HCT116 (cell line): ENCODE measurements at regions not wholly inside any gene's neighbourhood (a gene's known extent, or its start where the extent isn't known, plus 50 kb on each side); places are given as distances from the start of the nearest gene placed in this dataset.

Source experiments
- ATAC-seq: fragments of 200-7000 bp; cut with Tn5 transposase; 2 replicates; pipeline ENCODE4 v1.9.1; 2020; ENCODE audit warnings: mild to moderate bottlenecking, moderate library complexity
- BruUV-seq: library from RNA; stranded (reverse); fragments of 400-500 nt; replicated peaks from 2 replicates; lab custom pipeline; 2021; lab: Mats Ljungman, UMichigan
- CTCF ChIA-PET: fragments of 300-600 bp; sonication (Branson Sonifier 250); formaldehyde crosslinking; loops from one replicate; lab custom pipeline; 2021; ENCODE audit warnings: antibody characterized with exemption; lab: Charles Lee
- POLR2A ChIA-PET: fragments of 300-600, 350-600 bp; sonication (Branson Sonifier 250); formaldehyde crosslinking; loops from one replicate; lab custom pipeline; 2021; ENCODE audit warnings: antibody characterized with exemption; lab: Charles Lee
- RAD21 ChIA-PET, 2 experiments: fragments of 300-600 bp; sonication (Branson Sonifier 250); formaldehyde crosslinking; loops; one replicate each; lab custom pipeline; 2023; ENCODE audit warnings: low total read pairs in 2 of 2; ENCODE audit not compliant: uncharacterized antibody in 2 of 2, unreplicated experiment in 2 of 2, low non-redundant PET in 1 of 2; lab: Charles Lee
- DNase-seq: peaks from one replicate; pipeline ENCODE4 v3.0.0-alpha.2; 2010; ENCODE audit warnings: low read depth, low spot score
- H2AFZ ChIP-seq: fragments of 200-600 bp; shearing (Covaris generic), sonication (generic); 2 replicates; pipeline ENCODE4 v1.6.1; 2017; ENCODE audit warnings: low read depth, mixed run types, mixed read lengths, antibody characterized with exemption, low read length; ENCODE audit not compliant: poor library complexity, severe bottlenecking
- H3K27ac ChIP-seq: 2 replicates; pipeline ENCODE4 v1.5.1; 2012; ENCODE audit warnings: low read depth, low read length
- H3K27me3 ChIP-seq: fragments of 200-600 bp; sonication (generic); 2 replicates; pipeline ENCODE4 v1.6.1; 2016; ENCODE audit warnings: mixed run types, low read length, mixed read lengths; ENCODE audit not compliant: insufficient read depth
- H3K36me3 ChIP-seq, 2 experiments: fragments of 200-500 bp in 1 of 2; fragments of 200-600 bp in 1 of 2; sonication (Bioruptor generic) in 1 of 2; sonication (generic) in 1 of 2; 2 replicates each; pipeline versions ENCODE4 v1.5.1 to v1.6.1; 2014 to 2016; ENCODE audit warnings: low read length in 2 of 2, inconsistent platforms in 1 of 2, mixed read lengths in 1 of 2, mixed run types in 1 of 2; ENCODE audit not compliant: insufficient read depth in 2 of 2, control insufficient read depth in 1 of 2
- H3K4me1 ChIP-seq, 2 experiments: fragments of 200-600 bp in 1 of 2; sonication (generic) in 1 of 2; 2 replicates each; pipeline versions ENCODE4 v1.5.1 to v1.6.1; 2012 to 2017; ENCODE audit warnings: low read length in 2 of 2, inconsistent platforms in 1 of 2, mild to moderate bottlenecking in 1 of 2, mixed read lengths in 1 of 2, mixed run types in 1 of 2, moderate library complexity in 1 of 2; ENCODE audit not compliant: insufficient read depth in 2 of 2, control insufficient read depth in 1 of 2
- H3K4me2 ChIP-seq: fragments of 200-600 bp; sonication (generic); 2 replicates; pipeline ENCODE4 v1.6.1; 2017; ENCODE audit warnings: mixed run types, low read length, mixed read lengths
- H3K4me3 ChIP-seq, 2 experiments: fragments of 200-600 bp in 1 of 2; sonication (generic) in 1 of 2; replicated peaks in 1 of 2; 2 replicates each; pipeline ENCODE4 v1.5.1; 2011 to 2016; ENCODE audit warnings: low read length in 2 of 2, control low read depth in 1 of 2, low read depth in 1 of 2, mild to moderate bottlenecking in 1 of 2, mixed read lengths in 1 of 2, mixed run types in 1 of 2
- H3K79me2 ChIP-seq: fragments of 200-600 bp; sonication (generic); 2 replicates; pipeline ENCODE4 v1.6.1; 2017; ENCODE audit warnings: mild to moderate bottlenecking, mixed run types, low read length, moderate library complexity, mixed read lengths; ENCODE audit not compliant: insufficient read depth
- H3K9ac ChIP-seq: fragments of 200-600 bp; sonication (generic); 2 replicates; pipeline ENCODE4 v1.6.1; 2016; ENCODE audit warnings: low read length, mixed read lengths
- H3K9me2 ChIP-seq: fragments of 200-600 bp; sonication (generic), shearing (Covaris generic); 2 replicates; pipeline ENCODE4 v1.6.1; 2017; ENCODE audit warnings: mixed run types, mild to moderate bottlenecking, moderate library complexity; ENCODE audit not compliant: insufficient read depth
- H3K9me3 ChIP-seq, 2 experiments: fragments of 200-500 bp in 1 of 2; fragments of 200-600 bp in 1 of 2; sonication (Bioruptor generic) in 1 of 2; sonication (generic) in 1 of 2; 2 replicates each; pipeline ENCODE4 v1.6.1; 2014 to 2017; ENCODE audit warnings: low read length in 2 of 2, mixed read lengths in 2 of 2, inconsistent platforms in 1 of 2, low read depth in 1 of 2, mild to moderate bottlenecking in 1 of 2, mixed run types in 1 of 2, moderate library complexity in 1 of 2; ENCODE audit not compliant: control insufficient read depth in 1 of 2, insufficient read depth in 1 of 2
- H4K20me1 ChIP-seq: fragments of 200-600 bp; sonication (generic), shearing (Covaris generic); 2 replicates; pipeline ENCODE4 v1.6.1; 2017; ENCODE audit warnings: mixed run types, mild to moderate bottlenecking, moderate library complexity; ENCODE audit not compliant: insufficient read depth
- ATF3 ChIP-seq: IDR thresholded peaks from 2 replicates; pipeline ENCODE4 v1.6.1; 2012
- CBX3 ChIP-seq: IDR thresholded peaks from 2 replicates; pipeline ENCODE4 v1.6.1; 2012; ENCODE audit warnings: low read depth
- CEBPB ChIP-seq: IDR thresholded peaks from 2 replicates; pipeline ENCODE4 v1.6.1; 2012; ENCODE audit warnings: low read depth
- EZH2phosphoT487 ChIP-seq: fragments of 200-600 bp; IDR thresholded peaks from 2 replicates; pipeline ENCODE4 v1.6.1; 2018; ENCODE audit warnings: antibody characterized with exemption, borderline replicate concordance
- FOSL1 ChIP-seq: IDR thresholded peaks from 2 replicates; pipeline ENCODE4 v1.6.1; 2012; ENCODE audit warnings: low read depth
- JUND ChIP-seq: IDR thresholded peaks from 2 replicates; pipeline ENCODE4 v1.6.1; 2012
- MAX ChIP-seq: IDR thresholded peaks from 2 replicates; pipeline ENCODE4 v1.6.1; 2012
- POLR2A ChIP-seq: IDR thresholded peaks from 2 replicates; pipeline ENCODE4 v1.7.0; 2011; ENCODE audit warnings: borderline replicate concordance; ENCODE audit not compliant: insufficient read depth, insufficient read length; ENCODE audit errors: extremely low read depth
- POLR2AphosphoS5 ChIP-seq: IDR thresholded peaks from 2 replicates; pipeline ENCODE4 v1.6.1; 2011; ENCODE audit warnings: mild to moderate bottlenecking, low read depth, low read length, moderate library complexity
- RAD21 ChIP-seq: IDR thresholded peaks from 2 replicates; pipeline ENCODE4 v1.6.1; 2012; ENCODE audit warnings: low read depth, mild to moderate bottlenecking
- SIN3A ChIP-seq: IDR thresholded peaks from 2 replicates; pipeline ENCODE4 v1.6.1; 2012; ENCODE audit warnings: low read depth
- SP1 ChIP-seq: IDR thresholded peaks from 2 replicates; pipeline ENCODE4 v1.6.1; 2012; ENCODE audit warnings: low read depth
- SRF ChIP-seq: IDR thresholded peaks from 2 replicates; pipeline ENCODE4 v1.6.1; 2012; ENCODE audit warnings: low read depth
- YY1 ChIP-seq: IDR thresholded peaks from 2 replicates; pipeline ENCODE4 v1.6.1; 2011; ENCODE audit warnings: low read length, low read depth, moderate library complexity, mild to moderate bottlenecking; ENCODE audit not compliant: insufficient replicate concordance; ENCODE audit errors: extremely low read depth
- ZNF274 ChIP-seq: fragments of 200-500 bp; sonication (Bioruptor generic); IDR thresholded peaks from 2 replicates; pipeline ENCODE4 v1.6.1; 2014; ENCODE audit warnings: mild to moderate bottlenecking, low read depth, low read length, inconsistent platforms
- intact Hi-C: fragments of 100-400 bp; cut with micrococcal nuclease; formaldehyde crosslinking; loops from 2 replicates; pipeline ENCODE4 v1.10.0; 2022

- H3K36me3 ChIP-seq = no peaks in the 10 kb centered on the region
- H3K27ac ChIP-seq = no peak overlapping the region
- H3K79me2 ChIP-seq = no peaks in the 10 kb centered on the region
- no peak overlapping the region for H3K4me3 ChIP-seq
- ATAC-seq (no peak), DNase-seq (no peak)
- H4K20me1 ChIP-seq = no peaks in the 10 kb centered on the region
- no peaks in the 10 kb centered on the region for H3K4me1 ChIP-seq
- intact Hi-C loops = no loop called here
- H3K9ac ChIP-seq = no peak overlapping the region
- no peak overlapping the region for H3K4me2 ChIP-seq
- BruUV-seq = no TSS peak
- ChIA-PET RAD21 (no interaction called here), CTCF (no interaction called here), POLR2A (no interaction called here)
- TF ChIP-seq ATF3 (no peak), MAX (no peak), SIN3A (no peak), EZH2phosphoT487 (no peak), SP1 (no peak), CEBPB (no peak), POLR2AphosphoS5 (no peak), JUND (no peak), YY1 (no peak), POLR2A (no peak), SRF (no peak), RAD21 (no peak), ZNF274 (no peak), FOSL1 (no peak), CBX3 (no peak)
- H3K9me2 ChIP-seq = no peaks in the 10 kb centered on the region
- H3K9me3 ChIP-seq = no peaks in the 10 kb centered on the region
- H2AFZ ChIP-seq = no peak overlapping the region
- H3K27me3 ChIP-seq = no peaks in the 10 kb centered on the region
Measured at GRCh38 chr13:71067165-71067815, 799.7 kb downstream of the DACH1 start.
